ENCODE measurements at regions not wholly inside any gene's neighbourhood (a gene's known extent, or its start where the extent isn't known, plus 50 kb on each side); places are given as distances from the start of the nearest gene placed in this dataset.

- no peak for DNase-seq
- no peaks in the 10 kb centered on the region for H3K79me2 ChIP-seq (ENCODE audit: insufficient read depth, low read length)
- H3K4me1 ChIP-seq (ENCODE audit: control insufficient read depth in 1 of 2, insufficient read depth in 2 of 2, low read length in 2 of 2), result no peaks in the 10 kb centered on the region
- no CpG with 5 or more reads among the region's 3 CpGs for WGBS (ENCODE audit: insufficient coverage)
- H3K9ac ChIP-seq (ENCODE audit: insufficient read depth, low read length, poor library complexity, severe bottlenecking), result no peak overlapping the region
- H3K27me3 Mint-ChIP-seq (ENCODE audit: low read depth in 3 of 3), result peaks cover 0 to 5% (median 4%) of the 10 kb centered on the region in 3 donors
- H3K9me3 ChIP-seq (replicated peaks in 1 of 2; ENCODE audit: control insufficient read depth in 1 of 2, insufficient read depth in 1 of 2, low read length in 2 of 2), result peaks cover 0 to 11% of the 10 kb centered on the region in 2 donors
- no peak overlapping the region for H3K27ac ChIP-seq (ENCODE audit: low read depth in 1 of 2, low read length in 2 of 2)
- no peaks in the 10 kb centered on the region for H3K36me3 Mint-ChIP-seq
- intact Hi-C loops (cut with micrococcal nuclease), result no loop called here
- H3K27me3 ChIP-seq (ENCODE audit: control insufficient read depth in 2 of 2, insufficient read depth in 2 of 2, low read length in 2 of 2), result no peaks in the 10 kb centered on the region
- no peak overlapping the region for H3K4me2 ChIP-seq (replicated peaks; ENCODE audit: extremely low read depth, low read length, poor library complexity, severe bottlenecking)
- H3K4me1 Mint-ChIP-seq, result no peaks in the 10 kb centered on the region
- H3K9me3 Mint-ChIP-seq, result peaks cover 5 to 17% (median 11%) of the 10 kb centered on the region in 7 donors
- no peak overlapping the region for H3K4me3 Mint-ChIP-seq
- no peak for TF ChIP-seq CTCF (IDR thresholded peaks at IDR 0.05)
- H3K27ac Mint-ChIP-seq, result no peak overlapping the region
- no peak overlapping the region for H2AFZ ChIP-seq (ENCODE audit: insufficient read depth, low read depth, low read length, poor library complexity, severe bottlenecking)
- H3K36me3 ChIP-seq (replicated peaks in 1 of 2; ENCODE audit: control insufficient read depth in 1 of 2, insufficient read depth in 2 of 2, low read length in 2 of 2), result no peaks in the 10 kb centered on the region
- no peak overlapping the region for H3K4me3 ChIP-seq (replicated peaks in 1 of 3; ENCODE audit: low read depth in 2 of 3, low read length in 3 of 3)
- no peaks in the 10 kb centered on the region for H4K20me1 ChIP-seq (ENCODE audit: insufficient read depth, low read length)
These were observed 78.5 kb upstream of the ADCY1 start for GRCh38 chr7:45495618-45496017.

- H3K9me3 Mint-ChIP-seq, result peaks cover 11 to 22% (median 19%) of the 10 kb centered on the region in 7 donors
- no peak overlapping the region for H3K4me3 Mint-ChIP-seq
- H3K36me3 ChIP-seq (replicated peaks in 1 of 2; ENCODE audit: control insufficient read depth in 1 of 2, insufficient read depth in 2 of 2, low read length in 2 of 2), result no peaks in the 10 kb centered on the region
- no peak overlapping the region for H3K27ac ChIP-seq (ENCODE audit: low read depth in 1 of 2, low read length in 2 of 2)
- no peaks in the 10 kb centered on the region for H3K27me3 ChIP-seq (ENCODE audit: control insufficient read depth in 2 of 2, insufficient read depth in 2 of 2, low read length in 2 of 2)
- H3K9me3 ChIP-seq (replicated peaks in 1 of 2; ENCODE audit: control insufficient read depth in 1 of 2, insufficient read depth in 1 of 2, low read length in 2 of 2), result peaks cover 12 to 23% of the 10 kb centered on the region in 2 donors
- no peak overlapping the region for H3K4me2 ChIP-seq (replicated peaks; ENCODE audit: extremely low read depth, low read length, poor library complexity, severe bottlenecking)
- intact Hi-C loops (cut with micrococcal nuclease), result no loop called here
- H3K27me3 Mint-ChIP-seq (ENCODE audit: low read depth in 3 of 3), result peaks cover 0 to 5% (median 4%) of the 10 kb centered on the region in 3 donors
- no peaks in the 10 kb centered on the region for H3K4me1 ChIP-seq (ENCODE audit: control insufficient read depth in 1 of 2, insufficient read depth in 2 of 2, low read length in 2 of 2)
- no peak overlapping the region for H2AFZ ChIP-seq (ENCODE audit: insufficient read depth, low read depth, low read length, poor library complexity, severe bottlenecking)
- H3K4me1 Mint-ChIP-seq, result no peaks in the 10 kb centered on the region
- no peak for TF ChIP-seq CTCF (IDR thresholded peaks at IDR 0.05)
- DNase-seq, result no peak
- 100% methylated on average over 1 of the region's 2 CpGs for WGBS (ENCODE audit: insufficient coverage)
- no peaks in the 10 kb centered on the region for H4K20me1 ChIP-seq (ENCODE audit: insufficient read depth, low read length)
- no peaks in the 10 kb centered on the region for H3K79me2 ChIP-seq (ENCODE audit: insufficient read depth, low read length)
- H3K4me3 ChIP-seq (replicated peaks in 1 of 3; ENCODE audit: low read depth in 2 of 3, low read length in 3 of 3), result no peak overlapping the region
- no peaks in the 10 kb centered on the region for H3K36me3 Mint-ChIP-seq
- no peak overlapping the region for H3K9ac ChIP-seq (ENCODE audit: insufficient read depth, low read length, poor library complexity, severe bottlenecking)
- H3K27ac Mint-ChIP-seq, result no peak overlapping the region
These were observed 73.9 kb upstream of the ADCY1 start for GRCh38 chr7:45500257-45500656.
